SK-N-SH (cell line): ENCODE measurements at regions not wholly inside any gene's neighbourhood (a gene's known extent, or its start where the extent isn't known, plus 50 kb on each side); places are given as distances from the start of the nearest gene placed in this dataset.
A peak's percentile ranks its signal among the peaks of the same experiment; 100 is the strongest.

ENCODE experiments used
- CTCF ChIP-seq: fragments of 200-600 bp; sonication (generic); IDR thresholded peaks from 2 replicates; pipeline ENCODE4 v1.6.1; 2017; ENCODE audit warnings: antibody characterized with exemption, mild to moderate bottlenecking, moderate library complexity
- EP300 ChIP-seq, 2 experiments: IDR thresholded peaks; 2 replicates each; pipeline versions ENCODE4 v1.4.0 to v1.6.1; 2012; ENCODE audit warnings: borderline replicate concordance in 1 of 2, low read depth in 1 of 2, low read length in 1 of 2
- GABPA ChIP-seq: IDR thresholded peaks from 2 replicates; pipeline ENCODE4 v1.4.0; 2012; ENCODE audit warnings: low read depth, mild to moderate bottlenecking
- MEF2A ChIP-seq: IDR thresholded peaks from 2 replicates; pipeline ENCODE4 v1.4.0; 2012; ENCODE audit warnings: low read depth, borderline replicate concordance
- RCOR1 ChIP-seq: fragments of 150-350 bp; IDR thresholded peaks from 2 replicates; pipeline ENCODE4 v1.6.1; 2017; ENCODE audit warnings: antibody characterized with exemption, low read length
- RFX5 ChIP-seq: IDR thresholded peaks from 2 replicates; pipeline ENCODE4 v1.6.1; 2012; ENCODE audit warnings: mild to moderate bottlenecking, improper control_type of control experiment, low read length
- USF1 ChIP-seq: IDR thresholded peaks from 2 replicates; pipeline ENCODE4 v1.4.0; 2012; ENCODE audit warnings: low read depth, borderline replicate concordance

- no peak for TF ChIP-seq MEF2A
- TF ChIP-seq USF1, result no peak
- TF ChIP-seq CTCF, result no peak
- TF ChIP-seq RCOR1, result peak; percentile 58; the same call in 1 of the 2 replicates
- TF ChIP-seq GABPA, result no peak
- TF ChIP-seq RFX5, result no peak
- peak in 1 of 2 experiments; percentile 63; a peak in 1 of 4 replicates for TF ChIP-seq EP300 (IDR thresholded peaks at IDR 0.05; ENCODE audit: borderline replicate concordance in 1 of 2, low read depth in 1 of 2, low read length in 1 of 2)
Observed at GRCh38 chr16:56120447-56121155, 70.7 kb upstream of the GNAO1 start.
